RCC 7860 (cell line): ENCODE measurements at regions not wholly inside any gene's neighbourhood (a gene's known extent, or its start where the extent isn't known, plus 50 kb on each side); places are given as distances from the start of the nearest gene placed in this dataset.

Source experiments
- DNase-seq: peaks from one replicate; pipeline ENCODE4 v3.0.0-alpha.2; 2015; ENCODE audit warnings: low spot score
- FAIRE-seq: peaks from 2 replicates; lab custom pipeline; 2012; peaks lifted over from hg19 to GRCh38; lab: Jason Lieb, UNC

DNA sequence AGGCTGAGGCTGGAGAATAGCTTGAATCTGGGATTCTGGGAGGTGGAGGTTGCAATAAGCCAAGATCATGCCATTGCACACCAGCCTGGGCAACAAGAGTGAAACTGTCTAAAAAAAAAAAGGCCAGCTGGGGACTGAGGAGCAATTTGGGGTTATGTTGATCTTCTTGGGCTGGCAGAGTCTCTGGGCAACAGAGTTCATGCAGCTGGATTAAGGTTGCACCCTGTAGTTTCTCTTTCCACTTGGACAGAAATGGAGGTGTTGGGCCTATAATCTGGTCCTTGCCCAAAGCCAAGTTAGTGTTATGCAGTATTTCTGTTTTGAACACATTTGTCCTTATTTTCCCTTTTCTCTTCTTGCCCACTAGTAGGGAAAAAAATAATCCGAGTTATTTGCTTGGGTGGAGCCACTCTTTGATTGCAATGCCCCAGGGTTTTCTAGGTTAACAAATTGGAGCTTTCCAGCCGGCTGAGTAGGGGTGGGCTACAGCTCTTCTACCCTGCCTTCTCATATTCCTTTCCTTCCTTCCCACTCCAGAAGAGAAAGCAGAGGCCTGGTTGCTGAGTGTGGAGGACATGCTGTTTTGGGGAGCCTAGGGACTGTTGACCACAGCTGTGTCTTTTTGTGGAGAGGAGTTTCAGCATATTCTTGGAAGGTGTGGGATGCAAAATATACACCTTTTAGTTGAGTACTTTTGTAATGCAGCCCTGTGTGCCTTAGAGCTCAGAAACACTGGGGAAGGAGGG lies 213.9 kb downstream of the SOX4 start:
- no peak for DNase-seq
- no peak for FAIRE-seq

DNA sequence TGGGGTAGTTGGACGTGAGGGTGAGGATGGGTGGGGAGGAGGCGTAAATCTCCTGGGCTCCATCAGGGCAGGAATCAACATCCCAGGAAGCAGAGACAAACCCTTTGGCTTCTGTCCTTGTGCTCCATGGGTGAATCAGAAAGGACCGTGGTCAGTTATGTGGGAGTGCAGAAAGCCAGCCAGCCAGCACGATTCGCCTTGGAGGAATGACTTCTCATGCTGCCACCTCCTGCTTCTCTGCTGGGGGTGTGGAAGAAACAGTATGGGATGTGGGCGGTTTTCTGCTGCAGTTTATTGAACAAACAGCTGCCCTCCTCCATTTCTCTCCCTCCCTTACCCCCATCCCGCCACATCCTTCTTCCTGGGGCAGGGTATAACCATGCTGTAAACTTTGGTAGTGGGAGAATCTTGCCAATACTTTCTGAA lies 214.5 kb downstream of the SOX4 start:
- FAIRE-seq (peak; percentile 75), DNase-seq (peak; percentile 69)

- FAIRE-seq (no peak), DNase-seq (no peak)
These were observed 215.1 kb downstream of the SOX4 start for GRCh38 chr6:21808551-21809242.

- FAIRE-seq: no peak
These were observed 217.9 kb downstream of the SOX4 start for GRCh38 chr6:21811484-21811883.

DNA sequence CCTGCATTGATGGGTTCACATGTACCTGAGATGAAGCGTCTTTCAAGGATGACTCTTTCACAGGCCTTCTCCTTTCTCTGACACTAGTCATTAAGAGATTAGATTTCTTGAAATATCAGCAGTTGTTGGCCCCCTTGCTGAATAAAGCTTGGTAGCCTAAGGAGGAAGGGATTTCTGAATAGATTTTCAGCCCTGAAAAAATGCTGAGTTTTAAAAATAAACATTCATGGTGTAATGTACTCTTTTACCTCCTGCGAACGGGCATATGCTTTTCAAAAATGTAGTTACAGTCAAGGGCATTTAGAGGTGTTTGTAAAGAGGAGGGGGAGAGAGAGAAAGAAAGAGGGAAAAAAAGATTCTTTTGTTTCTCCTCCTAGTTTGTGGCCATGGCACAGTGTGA lies 222.7 kb downstream of the SOX4 start:
- no peak for FAIRE-seq
- no peak for DNase-seq

More at GRCh38 chr6:21811484-21811883, 217.9 kb downstream of the SOX4 start:
- no peak for DNase-seq

- DNase-seq: no peak
- FAIRE-seq: no peak
These were observed 226.9 kb downstream of the SOX4 start for GRCh38 chr6:21820442-21820841.

- DNase-seq (no peak), FAIRE-seq (no peak)
These were observed 229.8 kb downstream of the SOX4 start for GRCh38 chr6:21823371-21823770.

- DNase-seq: no peak
- FAIRE-seq: no peak
These were observed 231.1 kb downstream of the SOX4 start for GRCh38 chr6:21824431-21825177.

DNA sequence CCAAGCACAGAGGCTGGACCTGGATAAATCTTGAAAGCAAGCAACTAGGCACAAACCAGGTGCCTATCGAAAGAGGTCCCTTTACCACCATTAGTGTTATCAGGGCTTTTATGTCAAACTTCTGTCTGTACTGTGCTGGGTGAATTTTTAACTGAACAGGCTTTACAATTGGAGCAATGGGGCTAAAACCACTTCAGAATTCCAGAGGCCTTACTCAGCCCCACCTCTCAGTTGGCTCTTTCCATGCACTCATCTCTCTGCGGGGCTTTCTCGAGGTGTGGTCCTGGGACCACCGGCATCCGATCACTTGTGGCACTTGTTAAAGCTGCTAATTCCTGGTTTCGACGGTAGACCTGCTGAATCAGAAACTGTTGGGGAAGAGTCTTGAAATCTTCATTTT lies 232.5 kb downstream of the SOX4 start:
- FAIRE-seq (peak; percentile 89), DNase-seq (peak; percentile 76)

DNA sequence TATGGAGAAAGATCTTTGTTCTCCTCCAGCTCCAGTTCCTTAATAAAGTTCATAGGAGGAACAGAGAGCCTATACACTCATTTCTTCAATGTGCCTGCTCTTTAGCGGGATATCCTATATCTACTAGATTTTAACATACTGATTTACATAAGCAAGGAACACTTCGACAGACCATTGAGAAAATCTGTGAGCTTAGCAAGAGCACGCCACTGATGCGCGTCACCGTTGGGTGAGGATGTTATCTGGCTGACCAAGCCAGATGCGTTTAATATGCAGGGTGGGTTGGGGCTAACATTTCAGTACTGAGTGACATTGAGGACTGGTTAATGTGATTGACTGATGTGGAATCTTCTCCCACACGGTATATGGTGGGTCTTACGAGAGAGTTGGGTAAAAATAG lies 233.4 kb downstream of the SOX4 start:
- DNase-seq: no peak
- FAIRE-seq: no peak

GRCh38 chr6:21827425-21828202 lies 234.1 kb downstream of the SOX4 start:
- FAIRE-seq (no peak), DNase-seq (no peak)

GRCh38 chr6:21828704-21829103 lies 235.2 kb downstream of the SOX4 start:
- DNase-seq (no peak), FAIRE-seq (no peak)

GRCh38 chr6:21829126-21829525 lies 235.6 kb downstream of the SOX4 start:
- no peak for FAIRE-seq

DNA sequence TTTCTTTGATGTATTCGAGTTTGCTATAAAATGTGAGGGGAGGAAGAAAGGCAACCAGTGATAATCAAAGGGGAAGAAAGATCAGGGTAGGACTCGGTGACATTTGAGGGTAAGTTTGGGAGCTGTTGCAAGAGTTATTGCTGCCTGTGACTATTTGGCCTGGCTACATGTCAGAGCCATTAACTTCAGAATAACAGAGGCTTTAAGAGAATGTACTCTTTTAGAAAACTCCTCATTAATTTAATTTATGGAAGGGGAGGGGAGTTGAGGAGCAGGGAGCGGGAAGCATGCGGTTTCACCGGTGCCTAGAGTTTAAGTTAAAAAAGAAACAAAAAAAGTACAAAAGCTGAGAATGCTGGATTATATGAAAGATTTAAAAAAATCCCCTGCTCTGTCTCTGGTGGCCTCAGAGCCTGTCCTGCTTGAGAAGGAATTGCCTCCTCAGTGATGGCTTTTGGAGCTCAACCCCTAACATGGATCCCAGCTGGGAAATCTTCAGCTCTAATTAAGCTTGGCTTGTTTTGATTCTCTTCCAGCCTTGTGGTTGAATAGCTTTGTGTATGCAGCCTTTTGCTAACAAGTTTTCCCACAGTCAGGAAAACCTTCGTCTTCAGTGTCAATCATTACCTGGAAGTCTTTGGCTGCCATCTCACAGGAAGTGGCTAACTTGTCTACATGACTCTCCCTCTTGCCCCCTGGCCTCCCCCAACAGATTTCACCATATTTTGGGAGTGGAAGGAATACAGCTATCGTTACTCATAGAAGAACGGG lies 238.2 kb downstream of the SOX4 start:
- peak; percentile 69 for DNase-seq
- peak; percentile 82 for FAIRE-seq

More at GRCh38 chr6:21829126-21829525, 235.6 kb downstream of the SOX4 start:
- no peak for DNase-seq

DNA sequence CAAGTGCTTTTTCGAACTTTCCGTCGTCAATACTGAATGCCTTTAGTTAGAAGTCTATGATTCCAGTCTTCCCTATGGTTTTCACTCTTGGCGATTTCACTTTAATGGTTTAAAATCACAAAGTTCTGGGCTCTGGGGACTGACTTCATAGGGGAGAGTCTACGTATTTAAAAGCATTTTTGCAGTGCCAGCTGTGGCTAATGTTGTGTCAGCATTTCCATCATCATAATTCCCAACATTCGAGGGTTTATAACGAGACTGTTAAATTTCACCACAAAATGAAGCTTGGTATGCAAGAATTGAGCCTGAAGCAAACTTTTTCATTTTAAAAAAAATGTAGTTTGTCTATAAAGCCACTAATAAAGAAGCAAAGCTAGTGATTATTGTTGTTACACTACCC lies 242.7 kb downstream of the SOX4 start:
- no peak for FAIRE-seq
- no peak for DNase-seq

- FAIRE-seq (no peak), DNase-seq (no peak)
These were observed 243.3 kb downstream of the SOX4 start for GRCh38 chr6:21836772-21837425.

DNA sequence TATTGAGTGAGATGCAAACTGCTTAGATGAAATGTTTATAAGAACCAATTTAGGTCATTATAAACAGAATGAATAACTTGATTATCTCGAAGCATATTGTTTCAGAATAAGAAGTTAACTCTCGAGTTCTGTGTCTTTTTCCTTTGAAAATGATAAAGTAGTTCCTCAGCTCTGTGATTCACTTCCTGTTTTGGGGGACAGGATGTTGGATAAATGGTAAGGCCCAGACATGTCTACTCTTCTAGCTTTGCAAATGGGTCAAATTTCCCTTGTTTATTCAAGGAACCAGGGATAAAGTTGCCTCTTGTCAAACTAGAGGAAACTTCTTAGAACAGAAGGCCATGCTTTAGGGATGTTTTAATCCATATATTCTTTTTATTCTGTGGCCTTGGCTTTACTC lies 246.9 kb downstream of the SOX4 start:
- FAIRE-seq: no peak
- no peak for DNase-seq

DNA sequence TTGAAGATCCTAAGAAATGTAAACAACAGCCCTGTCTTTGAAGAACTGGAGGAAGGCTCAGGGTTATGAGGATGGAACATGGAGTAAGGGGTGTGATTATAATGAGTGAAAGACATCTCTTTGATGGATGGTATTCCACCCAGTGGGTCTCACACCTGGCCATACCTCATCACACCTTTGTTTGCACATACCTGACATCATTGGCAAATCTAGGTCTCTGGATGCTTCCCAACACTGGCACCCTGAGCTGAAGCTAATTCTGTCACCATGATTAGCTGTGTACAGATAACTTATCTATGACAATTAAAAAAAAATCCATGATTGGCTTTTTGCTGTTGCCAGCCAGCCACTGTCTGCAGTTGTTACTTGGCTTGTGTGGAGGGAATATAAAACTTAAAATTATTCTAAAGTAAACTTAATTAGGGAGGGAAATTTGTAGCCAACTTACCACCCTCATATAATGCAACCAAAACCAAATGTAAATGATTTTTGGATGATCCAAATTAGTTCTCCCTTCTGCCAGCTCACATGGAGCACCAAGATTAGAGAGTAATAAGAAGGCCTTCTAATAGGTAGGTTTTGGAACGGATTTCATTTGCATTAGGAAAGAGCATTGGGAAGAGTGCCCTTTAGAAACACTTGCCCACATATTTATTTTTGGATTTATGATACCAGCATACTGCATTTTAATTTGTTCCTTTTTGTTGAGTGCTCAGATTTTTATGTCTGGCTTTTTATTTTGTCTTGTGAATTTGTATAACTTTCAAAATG lies 249.5 kb downstream of the SOX4 start:
- FAIRE-seq: no peak

More for the DNA sequence above, 249.5 kb downstream of the SOX4 start:
- DNase-seq: no peak
